GM23248 (cell line): ENCODE measurements at regions not wholly inside any gene's neighbourhood (a gene's known extent, or its start where the extent isn't known, plus 50 kb on each side); places are given as distances from the start of the nearest gene placed in this dataset.

ENCODE experiments used
- EZH2 ChIP-seq: fragments of 200-600 bp; sonication (generic); IDR thresholded peaks from 2 replicates; pipeline ENCODE4 v1.6.1; 2018; ENCODE audit warnings: antibody characterized with exemption, mild to moderate bottlenecking; ENCODE audit not compliant: insufficient read depth, poor library complexity, severe bottlenecking
- EZH2phosphoT487 ChIP-seq: fragments of 200-600 bp; sonication (generic); IDR thresholded peaks from 2 replicates; pipeline ENCODE4 v1.6.1; 2018; ENCODE audit warnings: antibody characterized with exemption, moderate library complexity, mild to moderate bottlenecking, low read depth; ENCODE audit not compliant: insufficient read depth

GRCh38 chr2:15823459-15824396 is 116.6 kb upstream of the MYCN start:
- TF ChIP-seq EZH2 (no peak), EZH2phosphoT487 (no peak)
